KBM-7 (cell line): ENCODE measurements at regions not wholly inside any gene's neighbourhood (a gene's known extent, or its start where the extent isn't known, plus 50 kb on each side); places are given as distances from the start of the nearest gene placed in this dataset.

Experiments
- DNase-seq: peaks from one replicate; pipeline ENCODE4 v3.0.0-alpha.2; 2015
- in situ Hi-C: fragments of 300-500 bp; cut with MboI; formaldehyde crosslinking; loops from 2 replicates; pipeline ENCODE4 v1.14.3; 2020; ENCODE audit warnings: low sequenced_read_pairs, low pct_unique_long_range_greater_than_20kb, mixed read lengths

DNA sequence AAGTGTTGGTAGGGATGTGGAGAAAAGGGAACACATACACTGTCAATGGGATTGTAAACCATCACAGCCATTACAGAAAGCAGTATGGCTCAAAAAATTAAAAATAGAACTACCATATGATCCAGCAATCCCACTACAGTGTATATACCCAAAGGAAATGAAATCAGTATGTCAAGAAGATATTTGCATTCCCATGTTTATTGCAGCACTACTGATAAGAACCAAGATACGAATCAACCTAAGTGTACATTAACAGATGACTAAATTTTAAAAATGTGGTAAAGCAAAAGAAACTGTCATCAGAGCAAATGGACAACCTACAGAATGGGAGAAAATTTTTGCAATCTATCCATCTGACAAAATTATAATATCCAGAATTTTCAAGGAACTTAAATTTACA, 290.4 kb downstream of the IPMK start:
- in situ Hi-C loops = no loop called here
- no peak for DNase-seq

DNA sequence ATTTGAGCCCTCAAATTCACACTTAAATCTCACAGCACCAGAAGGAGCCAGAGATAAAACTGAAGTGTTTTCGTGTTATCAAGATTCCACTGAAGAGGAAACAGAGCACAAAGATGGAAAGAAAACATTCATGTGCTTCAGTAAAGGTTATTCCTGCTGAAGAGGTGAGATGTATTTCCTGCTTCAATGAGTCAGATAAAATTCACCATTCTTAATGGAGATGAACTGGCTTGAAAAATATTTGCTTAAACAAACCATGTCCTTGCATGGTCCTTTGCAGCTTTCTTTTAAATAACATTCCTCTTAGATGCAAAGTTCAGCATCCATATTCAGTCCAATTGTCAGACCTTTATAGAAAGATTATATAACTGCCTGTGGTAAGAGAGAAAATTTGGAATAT, 294.2 kb downstream of the IPMK start:
- no peak for DNase-seq
- in situ Hi-C loops = no loop called here

DNA sequence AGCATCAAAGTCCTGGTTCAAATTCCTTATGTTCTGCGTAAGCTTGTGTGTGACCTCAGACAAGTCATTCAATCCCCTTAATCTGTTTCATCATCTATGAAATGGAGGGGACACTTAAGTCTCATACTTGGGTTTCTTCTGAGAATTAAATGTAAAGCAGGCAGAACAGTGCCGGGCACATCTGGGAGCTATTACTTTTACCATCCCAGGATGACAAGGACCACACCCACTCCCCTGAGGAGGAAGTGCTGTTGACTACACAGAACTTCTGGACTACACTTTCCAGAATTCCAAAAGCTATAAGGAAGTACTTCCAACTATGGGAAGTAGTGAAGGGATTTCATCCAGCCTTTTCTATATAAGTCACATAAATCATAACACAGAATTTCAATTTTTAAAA, 294.9 kb downstream of the IPMK start:
- no peak for DNase-seq
- in situ Hi-C loops = no loop called here

DNA sequence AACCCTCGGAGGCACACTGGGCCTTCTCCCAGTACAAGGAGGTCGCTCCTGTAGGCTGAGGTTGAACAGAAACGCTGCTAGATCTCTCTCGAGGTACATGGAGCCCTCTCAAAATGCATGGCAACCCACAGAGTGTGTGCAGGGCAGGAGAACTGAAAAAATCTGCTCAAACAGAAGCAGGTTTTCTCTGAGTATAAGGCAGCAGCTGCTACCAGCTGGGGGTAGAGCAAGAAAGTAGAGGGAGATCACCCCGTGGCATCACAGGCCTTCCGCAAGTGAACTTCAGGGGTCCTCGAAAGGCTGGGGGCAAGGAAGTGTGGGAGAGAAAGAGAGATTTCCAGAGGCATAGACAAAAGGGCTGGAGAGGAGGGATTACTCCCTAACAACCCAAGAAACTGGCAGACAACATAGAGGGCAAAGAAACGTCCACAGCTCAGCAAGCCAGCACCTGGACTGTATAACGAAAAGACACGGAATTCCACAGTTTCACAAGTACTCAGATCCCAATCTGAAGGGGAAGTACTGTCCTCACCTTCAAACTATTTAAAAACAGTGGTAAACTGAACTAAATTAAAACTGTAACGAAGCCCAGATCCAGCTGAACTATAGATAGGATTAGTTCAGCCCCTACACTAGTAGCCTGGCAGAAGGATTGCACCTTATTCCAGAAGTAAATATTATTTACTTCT, 299.2 kb downstream of the IPMK start:
- in situ Hi-C loops = no loop called here
- DNase-seq = no peak

DNA sequence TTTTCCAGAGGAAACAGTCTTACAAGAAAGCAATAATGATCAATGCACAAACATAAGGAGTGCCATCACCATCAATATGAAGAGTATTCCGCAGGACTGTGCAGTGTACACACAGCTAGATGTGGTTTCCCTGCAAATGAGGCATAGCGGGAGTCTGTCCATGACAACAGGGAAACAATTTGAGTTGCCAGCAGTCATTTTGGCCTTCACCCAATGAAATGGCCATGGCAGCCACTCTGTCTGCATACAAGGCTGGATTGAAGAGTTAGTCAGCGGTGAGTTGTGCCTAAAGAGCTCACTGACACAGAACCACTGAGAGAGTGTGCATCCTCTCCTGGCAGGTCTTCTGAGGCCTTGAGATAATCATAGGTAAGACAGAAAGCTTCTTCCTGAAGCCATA, 303.3 kb downstream of the IPMK start:
- in situ Hi-C loops = no loop called here

DNA sequence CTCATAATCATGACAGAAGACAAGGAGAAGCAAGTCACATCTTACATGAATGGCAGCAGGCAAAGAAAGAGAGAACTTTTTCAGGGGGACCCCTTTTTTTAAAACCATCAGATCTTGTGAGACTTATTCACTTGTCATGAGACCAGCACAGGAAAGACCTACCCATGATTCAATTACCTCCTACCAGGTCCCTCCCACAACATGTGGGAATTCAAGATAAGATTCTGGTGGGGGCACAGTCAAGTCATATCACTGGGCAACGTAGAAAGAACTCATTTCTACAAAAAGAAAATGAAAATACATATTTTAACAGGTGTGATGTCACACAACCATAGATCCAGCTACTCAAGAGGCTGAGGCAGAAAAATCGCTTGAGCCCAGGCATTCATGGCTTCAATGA, 304.1 kb downstream of the IPMK start:
- no peak for DNase-seq
- in situ Hi-C loops = no loop called here

More for the DNA sequence above, 303.3 kb downstream of the IPMK start:
- no peak for DNase-seq

DNA sequence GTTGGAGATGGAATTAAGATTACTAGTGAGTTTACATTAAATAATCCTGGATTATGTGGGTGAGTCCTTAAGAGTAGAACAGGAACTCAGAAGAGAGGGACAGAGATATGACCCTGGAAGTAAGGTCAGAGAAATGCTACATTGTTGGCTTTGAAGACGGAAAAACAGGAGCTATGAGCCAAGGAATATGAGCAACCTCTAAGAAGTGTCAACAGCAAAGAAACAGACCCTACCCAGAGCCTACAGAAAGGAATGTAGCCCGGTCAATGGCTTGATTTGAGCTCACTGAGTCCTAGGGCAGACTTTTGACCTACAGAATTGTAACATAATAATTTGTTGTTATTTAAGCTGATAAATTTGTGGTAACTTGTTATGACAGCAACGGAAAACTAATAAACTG, 304.9 kb downstream of the IPMK start:
- in situ Hi-C loops = no loop called here
- DNase-seq = no peak

DNA sequence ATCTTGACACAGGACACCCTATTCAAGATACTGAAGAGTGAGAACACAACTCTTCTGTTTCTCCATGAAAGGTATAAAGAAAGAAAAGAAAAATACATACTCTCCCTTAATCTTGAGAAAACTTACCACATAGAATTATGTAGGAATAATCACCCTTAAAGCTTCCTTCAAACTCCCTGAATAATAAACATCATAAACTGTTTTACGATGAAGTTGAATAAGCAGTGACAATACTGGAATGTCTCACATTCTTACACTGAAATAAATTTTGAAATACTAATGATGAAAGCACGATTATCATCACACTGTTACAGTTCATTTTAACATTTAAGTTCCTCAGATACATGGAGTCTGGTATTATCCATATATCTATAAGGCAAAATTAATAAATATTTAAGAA, 306.2 kb downstream of the IPMK start:
- in situ Hi-C loops = no loop called here
- DNase-seq = no peak

DNA sequence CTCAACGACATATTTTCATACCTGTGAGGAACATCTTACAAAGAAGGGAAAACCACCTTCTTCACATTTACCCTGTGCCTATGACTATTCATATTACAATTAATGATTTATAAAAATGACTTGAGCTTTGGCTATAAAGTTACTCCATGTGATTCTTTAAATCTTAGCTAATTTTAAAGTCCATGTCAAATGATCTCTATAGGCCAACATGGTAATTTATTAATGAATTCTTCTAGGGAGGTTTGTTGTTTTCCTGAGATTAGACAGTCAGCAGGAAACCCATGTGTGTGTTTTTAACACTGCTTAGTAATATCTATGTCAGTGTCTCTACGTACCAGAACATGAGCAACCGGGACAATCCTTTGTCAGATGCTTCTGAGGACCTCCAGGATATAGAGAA, 307.3 kb downstream of the IPMK start:
- no peak for DNase-seq
- in situ Hi-C loops = no loop called here

DNA sequence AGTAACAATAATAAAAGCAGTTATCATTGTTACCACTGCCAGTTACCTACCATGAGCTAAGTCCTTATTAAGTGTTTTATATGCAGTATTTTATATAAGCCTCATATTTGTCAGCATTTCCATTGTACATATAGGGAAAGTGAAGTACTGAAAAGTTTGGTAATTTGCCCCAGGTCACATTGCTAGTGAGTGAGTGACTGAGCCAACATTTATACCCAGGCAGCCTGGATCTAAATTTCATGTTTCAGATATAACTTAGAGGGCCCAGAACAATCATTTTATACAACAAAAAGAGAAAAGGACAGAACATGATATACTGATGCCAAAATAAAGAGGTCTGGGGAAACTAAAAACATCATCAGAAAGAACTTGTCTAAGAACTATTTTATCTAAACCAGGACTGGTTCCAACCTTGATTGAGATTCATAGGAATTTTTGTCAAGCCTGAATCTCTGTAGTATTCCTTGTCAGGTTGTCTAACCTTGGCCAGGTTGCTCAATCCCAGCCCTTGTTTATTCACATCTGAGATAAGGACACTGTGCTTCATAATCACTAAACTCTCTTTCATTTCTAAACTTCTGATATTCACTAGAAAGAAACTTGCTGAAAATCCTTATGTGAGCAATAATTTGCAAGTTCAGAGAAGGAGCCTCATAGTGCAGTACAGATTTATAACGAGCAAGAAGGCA, 308.2 kb downstream of the IPMK start:
- DNase-seq = no peak
- in situ Hi-C loops = no loop called here

DNA sequence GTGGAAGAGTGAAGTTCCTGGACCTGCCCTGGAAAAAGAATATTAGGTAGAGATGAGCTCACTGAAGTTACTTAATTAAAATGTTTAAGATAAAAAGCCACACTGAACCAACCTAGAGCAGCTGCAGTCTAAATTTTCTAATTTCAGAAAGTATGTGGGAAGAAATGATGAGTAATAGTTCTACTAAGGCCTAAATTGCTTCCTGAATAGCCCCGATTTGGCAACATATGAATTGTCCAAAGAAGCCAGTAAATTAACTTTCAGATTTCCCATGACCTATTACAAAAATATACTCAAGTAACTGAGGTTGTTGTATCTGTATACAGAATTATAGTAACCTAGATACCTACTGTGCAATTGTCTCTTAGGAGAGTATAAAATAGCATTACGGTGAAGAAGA, 312.6 kb downstream of the IPMK start:
- DNase-seq = no peak
- in situ Hi-C loops = no loop called here

DNA sequence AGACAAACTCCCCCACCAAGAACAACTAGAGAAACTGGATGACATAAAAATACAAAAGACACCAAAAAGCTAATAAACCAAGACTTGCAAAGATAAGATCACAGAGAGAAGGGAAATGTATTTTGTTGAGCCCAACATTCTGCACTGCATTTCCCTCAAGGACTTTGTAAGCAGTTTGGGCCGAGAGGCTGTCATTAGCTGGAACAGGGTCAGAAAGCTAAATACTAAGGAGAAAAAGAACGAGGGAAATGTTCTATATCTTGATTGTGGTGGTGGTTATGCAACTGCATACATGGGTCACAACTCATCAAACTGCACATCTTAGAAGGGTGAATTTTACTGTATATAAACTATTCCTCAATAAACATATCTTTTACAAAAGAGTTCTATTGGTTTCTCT, 315.0 kb downstream of the IPMK start:
- in situ Hi-C loops = no loop called here
- no peak for DNase-seq

DNA sequence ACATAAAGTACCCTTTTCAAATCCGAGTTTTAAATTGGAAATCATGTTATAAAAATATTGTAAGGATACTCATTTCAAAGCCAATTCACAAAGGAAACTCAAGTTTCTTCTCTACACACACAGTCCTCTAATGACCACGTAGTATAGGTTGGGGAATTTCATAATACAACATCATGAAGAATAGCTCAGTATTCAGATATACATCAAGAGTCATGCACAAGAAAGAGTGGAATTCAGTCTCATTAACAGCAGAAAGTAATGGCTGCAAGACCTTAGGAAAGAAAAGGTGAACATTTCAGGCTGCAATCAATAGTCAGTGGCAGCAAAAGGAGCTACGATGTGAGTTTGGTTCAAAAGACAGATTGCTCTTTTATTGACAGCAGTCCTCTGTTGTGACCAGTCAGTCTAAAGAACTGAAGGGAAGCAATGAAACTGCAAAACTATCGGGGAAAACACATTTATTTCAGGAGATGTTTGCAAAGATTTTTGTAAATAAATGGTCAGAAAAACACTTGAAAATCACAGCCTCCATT, 317.2 kb downstream of the IPMK start:
- in situ Hi-C loops = no loop called here
- no peak for DNase-seq

DNA sequence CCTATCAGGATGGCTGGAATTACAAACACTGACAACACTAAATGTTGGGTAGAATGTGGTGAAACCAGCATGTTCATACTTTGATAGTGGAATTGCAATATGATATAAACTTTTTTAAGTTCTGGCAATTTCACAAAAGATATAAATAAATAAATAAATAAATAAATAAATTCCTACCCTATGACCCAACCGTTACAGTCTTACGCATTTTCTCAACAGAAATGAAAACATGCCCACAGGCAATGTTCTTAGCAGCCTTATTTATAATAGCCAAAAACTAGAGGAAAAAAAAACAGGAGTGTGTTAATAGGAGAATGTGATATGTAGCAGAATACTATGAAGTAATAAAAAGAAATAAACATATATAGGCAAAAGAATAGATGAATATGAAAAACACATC, 318.9 kb downstream of the IPMK start:
- DNase-seq = no peak
- in situ Hi-C loops = no loop called here

DNA sequence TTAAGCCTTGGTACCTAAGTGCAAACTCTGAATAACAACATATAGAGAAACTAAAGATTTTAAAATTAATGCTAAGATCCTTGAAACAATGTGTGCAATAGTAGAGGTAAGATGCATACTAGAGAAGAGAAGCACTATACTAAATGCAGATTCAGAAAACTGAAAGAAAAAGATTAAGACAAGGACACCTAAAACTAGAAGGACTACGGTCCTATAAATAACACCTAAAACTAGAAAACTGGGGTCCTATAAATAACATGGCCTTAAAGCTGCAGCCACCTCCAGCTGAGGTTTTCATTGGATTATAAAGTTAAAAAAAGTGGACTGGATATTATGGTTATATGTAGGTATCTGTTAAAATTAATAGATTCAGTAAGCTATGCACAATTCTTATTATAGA, 320.9 kb downstream of the IPMK start:
- DNase-seq = no peak
- in situ Hi-C loops = no loop called here

DNA sequence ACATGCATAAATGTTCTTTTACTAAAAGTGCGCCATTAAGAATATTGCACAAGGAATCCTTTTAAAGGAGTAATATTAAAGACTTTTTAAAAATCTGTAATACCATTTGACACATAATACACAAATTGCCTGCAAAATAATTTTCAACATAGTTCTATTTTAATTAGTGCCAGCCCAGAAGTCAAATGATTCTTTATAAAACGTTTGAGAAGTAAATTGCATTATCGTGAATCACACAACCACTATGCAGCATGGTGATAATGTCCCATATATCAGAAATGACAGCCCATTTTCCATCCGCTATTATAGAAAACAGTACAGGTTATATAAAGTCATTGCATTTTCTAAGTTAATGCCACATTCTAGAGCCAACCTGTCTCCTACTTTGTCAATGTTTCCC, 324.0 kb downstream of the IPMK start:
- in situ Hi-C loops = no loop called here
- DNase-seq = no peak

DNA sequence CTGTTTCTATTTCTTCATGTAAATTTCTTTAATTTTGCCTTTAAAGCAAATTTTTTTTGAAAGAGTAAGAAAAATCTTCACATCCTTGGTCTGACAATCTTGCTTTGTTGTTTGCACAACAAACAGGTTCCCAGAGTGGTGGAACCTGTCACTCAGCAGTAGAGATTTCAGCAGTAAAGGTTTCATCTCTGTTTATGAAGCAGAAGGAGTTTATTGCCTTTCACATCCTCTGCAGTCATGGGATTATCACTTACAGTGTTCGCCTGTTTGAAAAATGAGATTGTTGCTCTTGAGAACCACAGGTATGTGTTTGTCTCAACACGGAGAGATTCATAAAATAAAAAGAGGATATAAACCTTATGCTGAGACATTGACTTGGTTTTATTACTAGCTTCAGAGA, 342.6 kb downstream of the IPMK start:
- no peak for DNase-seq

DNA sequence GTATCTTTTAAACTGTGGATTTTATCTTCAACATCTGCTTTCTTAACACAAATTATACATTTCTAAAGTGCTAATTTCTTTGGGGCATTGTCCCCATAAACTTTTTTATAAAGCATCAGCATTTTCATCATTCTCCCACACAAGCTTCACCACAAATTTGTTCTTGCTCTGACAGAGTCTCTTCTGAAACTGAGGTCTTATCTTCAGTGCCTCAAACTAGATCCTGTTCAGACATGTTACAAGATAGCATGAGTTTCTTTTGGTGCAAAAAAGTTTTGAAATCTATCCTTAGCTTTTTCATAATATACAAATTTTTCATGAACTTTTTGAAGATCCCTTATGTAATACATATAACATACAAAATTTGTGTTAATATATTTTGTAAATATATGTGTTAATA, 346.6 kb downstream of the IPMK start:
- in situ Hi-C loops = no loop called here
- no peak for DNase-seq

More for the DNA sequence above, 342.6 kb downstream of the IPMK start:
- in situ Hi-C loops = no loop called here

DNA sequence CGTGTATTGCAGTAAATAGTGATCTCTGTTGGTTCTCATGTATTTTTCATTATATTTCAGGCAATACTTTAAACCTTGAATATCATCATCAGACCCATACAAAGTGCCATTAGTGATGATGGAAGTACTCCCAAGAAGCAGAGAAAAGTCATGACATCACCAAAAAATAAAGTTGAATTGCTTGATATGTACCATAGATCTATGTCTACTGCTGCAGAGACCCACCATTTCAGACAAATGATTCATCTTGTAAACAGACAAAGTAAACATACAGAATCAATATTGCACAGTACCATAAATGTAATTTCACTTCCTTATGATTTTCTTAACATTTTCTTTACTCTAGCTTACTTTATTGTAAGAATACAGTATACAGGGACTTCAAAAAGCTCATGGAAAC, 347.8 kb downstream of the IPMK start:
- in situ Hi-C loops = no loop called here
- DNase-seq = no peak

DNA sequence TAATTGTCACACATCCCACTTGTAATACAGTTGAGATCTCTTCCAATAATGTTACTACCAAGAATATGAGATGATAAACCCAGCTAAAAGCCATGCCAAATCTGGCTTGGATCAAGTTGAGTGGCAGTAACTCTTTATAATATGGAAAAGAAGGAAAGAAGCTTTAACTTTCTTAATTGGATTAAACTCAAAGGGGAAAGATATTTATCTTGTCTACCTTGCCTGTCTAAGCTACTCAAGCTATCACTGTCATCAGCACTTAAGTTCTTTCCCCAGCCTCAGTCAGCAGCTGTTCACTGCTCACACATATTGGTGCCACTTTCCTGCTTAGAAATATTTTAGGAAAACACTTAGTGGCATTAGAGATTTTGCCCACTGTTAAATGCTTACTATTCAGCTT, 350.7 kb downstream of the IPMK start:
- in situ Hi-C loops = no loop called here
- no peak for DNase-seq

DNA sequence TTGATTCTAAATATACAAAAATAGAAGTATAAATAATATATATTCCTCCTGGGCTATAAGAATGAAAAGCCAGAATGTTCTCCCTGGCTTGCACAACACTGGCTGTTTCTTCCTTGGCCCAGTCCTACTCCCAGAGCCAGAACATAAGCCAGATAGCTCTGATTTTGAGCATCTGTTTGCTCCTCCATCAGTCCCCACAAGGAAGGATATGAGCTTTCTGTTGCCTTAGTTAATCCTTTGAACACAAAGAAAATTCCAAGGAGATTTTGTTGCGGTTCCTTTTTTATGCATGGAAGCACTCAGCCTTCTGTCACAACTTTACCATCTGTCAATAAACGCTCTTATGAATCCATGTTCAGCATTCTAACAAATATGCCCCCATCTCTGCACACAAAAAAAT, 361.8 kb downstream of the IPMK start:
- in situ Hi-C loops = no loop called here
- DNase-seq = no peak
